A673 (cell line): ENCODE measurements at regions not wholly inside any gene's neighbourhood (a gene's known extent, or its start where the extent isn't known, plus 50 kb on each side); places are given as distances from the start of the nearest gene placed in this dataset.

ENCODE experiments used
- BruUV-seq: library from RNA; stranded (reverse); fragments of 400-500 nt; replicated peaks from 2 replicates; lab custom pipeline; 2021; lab: Mats Ljungman, UMichigan
- CTCF ChIA-PET: fragments of 300-600 bp; sonication (Branson Sonifier 250); formaldehyde crosslinking; loops from one replicate; lab custom pipeline; 2022; ENCODE audit warnings: antibody characterized with exemption; lab: Charles Lee
- POLR2A ChIA-PET: fragments of 300-600 bp; sonication (Branson Sonifier 250); formaldehyde crosslinking; loops from one replicate; lab custom pipeline; 2022; ENCODE audit warnings: antibody characterized with exemption; ENCODE audit not compliant: low non-redundant PET; lab: Charles Lee
- DNase-seq: peaks from one replicate; pipeline ENCODE4 v3.0.0-alpha.2; 2015; ENCODE audit warnings: low spot score
- H3K27ac ChIP-seq: fragments of 200-600 bp; sonication (generic); 2 replicates; pipeline ENCODE4 v1.5.1; 2016; ENCODE audit warnings: mixed run types, low read depth, mild to moderate bottlenecking, mixed read lengths, antibody characterized with exemption, low read length; ENCODE audit not compliant: poor library complexity, severe bottlenecking
- H3K27me3 ChIP-seq: fragments of 200-600 bp; sonication (generic); replicated peaks from 2 replicates; pipeline ENCODE4 v1.6.1; 2017; ENCODE audit warnings: mixed run types, low read depth, mild to moderate bottlenecking, mixed read lengths, antibody characterized with exemption, low read length; ENCODE audit not compliant: insufficient read depth, poor library complexity
- H3K36me3 ChIP-seq: fragments of 200-600 bp; sonication (generic); 2 replicates; pipeline ENCODE4 v1.6.1; 2016; ENCODE audit warnings: mixed run types, mild to moderate bottlenecking, mixed read lengths, antibody characterized with exemption, low read length; ENCODE audit not compliant: insufficient read depth, poor library complexity, severe bottlenecking
- H3K4me1 ChIP-seq: fragments of 200-600 bp; sonication (generic); 2 replicates; pipeline ENCODE4 v1.6.1; 2017; ENCODE audit warnings: mixed run types, mild to moderate bottlenecking, mixed read lengths, antibody characterized with exemption, low read length; ENCODE audit not compliant: insufficient read depth, poor library complexity, severe bottlenecking
- H3K4me3 ChIP-seq: fragments of 200-600 bp; sonication (generic); 2 replicates; pipeline ENCODE4 v1.5.1; 2016; ENCODE audit warnings: low read depth, mixed run types, mild to moderate bottlenecking, mixed read lengths, low read length; ENCODE audit not compliant: poor library complexity, severe bottlenecking
- H3K9me3 ChIP-seq: fragments of 200-600 bp; sonication (generic); 2 replicates; pipeline ENCODE4 v1.6.1; 2016; ENCODE audit warnings: mixed run types, low read depth, mild to moderate bottlenecking, mixed read lengths, antibody characterized with exemption, low read length; ENCODE audit not compliant: poor library complexity, severe bottlenecking
- CTCF ChIP-seq: fragments of 300-800, 200-600 bp; sonication (generic); conservative IDR thresholded peaks from 2 replicates; pipeline ENCODE4 v1.5.1; 2017; ENCODE audit warnings: low read depth, mild to moderate bottlenecking, antibody characterized with exemption, low read length, moderate library complexity, mixed read lengths
- EZH2 ChIP-seq: fragments of 200-600 bp; sonication (generic); IDR thresholded peaks from 2 replicates; pipeline ENCODE4 v1.6.1; 2017; ENCODE audit warnings: borderline replicate concordance, low read depth, mild to moderate bottlenecking, mixed read lengths, antibody characterized with exemption, low read length; ENCODE audit not compliant: poor library complexity, severe bottlenecking
- intact Hi-C: fragments of 100-400 bp; cut with micrococcal nuclease; formaldehyde crosslinking; loops from one replicate; pipeline ENCODE4 v1.10.0; 2022; ENCODE audit not compliant: unreplicated experiment

GRCh38 chr5:4383518-4384198 is 756.5 kb upstream of the ADAMTS16 start:
- no peak overlapping the region for H3K4me3 ChIP-seq
- TF ChIP-seq EZH2 (no peak), CTCF (no peak)
- no peak for DNase-seq
- H3K27me3 ChIP-seq: no peaks in the 10 kb centered on the region
- intact Hi-C loops: no loop called here
- peaks cover 37% of the 10 kb centered on the region for H3K9me3 ChIP-seq
- POLR2A ChIA-PET: no interaction called here
- H3K27ac ChIP-seq: no peak overlapping the region
- no peaks in the 10 kb centered on the region for H3K36me3 ChIP-seq
- BruUV-seq: no TSS peak
- CTCF ChIA-PET: no interaction called here
- H3K4me1 ChIP-seq: no peaks in the 10 kb centered on the region

GRCh38 chr5:4384649-4385048 is 755.5 kb upstream of the ADAMTS16 start:
- Histone ChIP-seq H3K9me3 (peaks cover 39% of the 10 kb centered on the region), H3K27me3 (no peaks in the 10 kb centered on the region), H3K36me3 (no peaks in the 10 kb centered on the region), H3K27ac (no peak overlapping the region), H3K4me1 (no peaks in the 10 kb centered on the region), H3K4me3 (no peak overlapping the region)
- intact Hi-C loops: no loop called here
- POLR2A ChIA-PET: no interaction called here
- DNase-seq: no peak
- CTCF ChIA-PET: no interaction called here
- TF ChIP-seq CTCF (no peak), EZH2 (no peak)
- BruUV-seq: no TSS peak

- no peaks in the 10 kb centered on the region for H3K4me1 ChIP-seq
- no peaks in the 10 kb centered on the region for H3K27me3 ChIP-seq
- no peak overlapping the region for H3K4me3 ChIP-seq
- POLR2A ChIA-PET: no interaction called here
- no peak overlapping the region for H3K27ac ChIP-seq
- intact Hi-C loops: no loop called here
- no peak for DNase-seq
- CTCF ChIA-PET: no interaction called here
- no peak for TF ChIP-seq EZH2
- no peak for TF ChIP-seq CTCF
- no TSS peak for BruUV-seq
- no peaks in the 10 kb centered on the region for H3K36me3 ChIP-seq
- H3K9me3 ChIP-seq: peaks cover 41% of the 10 kb centered on the region
Measured at GRCh38 chr5:4386152-4386551, 754.0 kb upstream of the ADAMTS16 start.
